22Rv1 (cell line): ENCODE measurements at regions not wholly inside any gene's neighbourhood (a gene's known extent, or its start where the extent isn't known, plus 50 kb on each side); places are given as distances from the start of the nearest gene placed in this dataset.

ENCODE experiments used
- CTCF ChIP-seq: fragments of 450-650 bp; IDR thresholded peaks from 2 replicates; pipeline ENCODE4 v1.5.1; 2017; ENCODE audit warnings: mild to moderate bottlenecking
- ZFX ChIP-seq: fragments of 450-650 bp; IDR thresholded peaks from 2 replicates; pipeline ENCODE4 v1.6.1; 2017; ENCODE audit warnings: antibody characterized with exemption, borderline replicate concordance

- no peak for TF ChIP-seq CTCF
- no peak for TF ChIP-seq ZFX
Observed at GRCh38 chr12:75965661-75966060, 65.9 kb downstream of the PHLDA1 start.
